Adrenal gland (tissue), 9 donors: ENCODE measurements at regions not wholly inside any gene's neighbourhood (a gene's known extent, or its start where the extent isn't known, plus 50 kb on each side); places are given as distances from the start of the nearest gene placed in this dataset.

Experiments used
- DNase-seq, 7 donors: peaks; one replicate each; pipeline ENCODE4 v3.0.0-alpha.2; 2019 to 2020
- H3K27ac ChIP-seq, 5 donors: fragments of 200-600 bp; sonication (generic) in 4 of 5; 1 replicate in 3 of 5; 2 replicates in 2 of 5; pipeline versions ENCODE4 v1.5.1 to v1.8.0; 2016 to 2020; ENCODE audit warnings: mild to moderate bottlenecking in 1 of 5
- H3K27me3 ChIP-seq: fragments of 200-600 bp; 2 replicates; pipeline ENCODE4 v1.8.0; 2021
- H3K36me3 ChIP-seq, 2 donors: fragments of 200-600 bp; replicated peaks in 1 of 2; 1 replicate in 1 of 2; 2 replicates in 1 of 2; pipeline versions ENCODE4 v1.5.1 to v1.8.0; 2018 to 2022
- H3K4me1 ChIP-seq, 2 donors: fragments of 200-600 bp; replicated peaks in 1 of 2; 1 replicate in 1 of 2; 2 replicates in 1 of 2; pipeline versions ENCODE4 v1.5.1 to v1.8.0; 2018 to 2021
- H3K4me3 ChIP-seq, 4 donors: fragments of 200-600 bp; sonication (generic) in 3 of 4; one replicate each; pipeline ENCODE4 v1.5.1; 2016 to 2018
- H3K9me3 ChIP-seq, 3 donors: fragments of 200-600 bp; sonication (generic) in 1 of 3; replicated peaks in 1 of 3; 1 replicate in 2 of 3; 2 replicates in 1 of 3; pipeline versions ENCODE4 v1.5.1 to v1.8.0; 2016 to 2021
- CTCF ChIP-seq, 6 experiments: fragments of 450-650 bp in 4 of 6; fragments of 200-600 bp in 2 of 6; sonication (generic) in 1 of 6; IDR thresholded peaks; 1 replicate in 5 of 6; 2 replicates in 1 of 6; pipeline versions ENCODE4 v1.5.1 to v1.8.0; 2016 to 2021; ENCODE audit warnings: antibody characterized with exemption in 6 of 6, mild to moderate bottlenecking in 2 of 6, moderate library complexity in 1 of 6
- POLR2A ChIP-seq, 2 donors: fragments of 450-650 bp; IDR thresholded peaks; one replicate each; pipeline ENCODE4 v1.6.1; 2017; ENCODE audit warnings: antibody characterized with exemption in 2 of 2, mild to moderate bottlenecking in 2 of 2, moderate library complexity in 1 of 2
- WGBS, 4 donors: extraction: QIAGEN DNeasy Blood & Tissue Kit in 2 of 4; methylation state at CpG; one replicate each; pipeline versions ENCODE4 v1.1.5 to v1.1.7; 2013 to 2017; 5-methylcytosine and 5-hydroxymethylcytosine counted together
- intact Hi-C, 2 donors: fragments of 100-400 bp; cut with DNase I; formaldehyde crosslinking; loops; one replicate each; pipeline versions ENCODE4 v1.14.1 to v1.15.0; 2022 to 2023
- donor health status: healthy with polysubstance abuse.
- donor health status: Bipolar disorder and iron deficiency.
- donor health status: DM: yes; HTN: yes; CAD: no.
- donor health status: DM: no; HTN: no; CAD: no.
- donor health status: DM: no; HTN: no; CAD: no.

GRCh38 chr14:51789596-51789995 lies 70.8 kb upstream of the GNG2 start:
- intact Hi-C loops = loop anchor here in 1 of 2 donors (5.0 kb wide), 1 partner anchor 193 kb away; no protein-coding TSS in a partner anchor
- Histone ChIP-seq H3K27ac (peak overlapping the region in 1 of 5 donors; percentile 32), H3K9me3 (no peaks in the 10 kb centered on the region), H3K27me3 (no peaks in the 10 kb centered on the region), H3K4me1 (no peaks in the 10 kb centered on the region), H3K36me3 (no peaks in the 10 kb centered on the region), H3K4me3 (no peak overlapping the region)
- TF ChIP-seq CTCF (IDR thresholded peaks at IDR 0.05) (no peak), POLR2A (IDR thresholded peaks at IDR 0.05) (no peak)
- no peak for DNase-seq

GRCh38 chr14:51792809-51793208 lies 67.6 kb upstream of the GNG2 start:
- 56 to 67% (median 62%) methylated on average over 2 of the region's 2 CpGs for WGBS, 4 donors
- Histone ChIP-seq H3K27me3 (no peaks in the 10 kb centered on the region), H3K36me3 (no peaks in the 10 kb centered on the region), H3K9me3 (no peaks in the 10 kb centered on the region), H3K27ac (no peak overlapping the region), H3K4me3 (no peak overlapping the region), H3K4me1 (no peaks in the 10 kb centered on the region)
- TF ChIP-seq POLR2A (IDR thresholded peaks at IDR 0.05) = no peak
- no peak for TF ChIP-seq CTCF (IDR thresholded peaks at IDR 0.05)
- DNase-seq = no peak
- intact Hi-C loops = no loop called here

GRCh38 chr14:51805541-51805940 lies 54.9 kb upstream of the GNG2 start:
- 56 to 88% (median 76%) methylated on average over 2 of the region's 2 CpGs for WGBS, 4 donors
- Histone ChIP-seq H3K36me3 (no peaks in the 10 kb centered on the region), H3K27ac (no peak overlapping the region), H3K27me3 (no peaks in the 10 kb centered on the region), H3K4me3 (no peak overlapping the region), H3K9me3 (no peaks in the 10 kb centered on the region), H3K4me1 (peaks cover 0 to 9% of the 10 kb centered on the region in 2 donors)
- DNase-seq = no peak
- intact Hi-C loops = no loop called here
- TF ChIP-seq CTCF (IDR thresholded peaks at IDR 0.05) (no peak), POLR2A (IDR thresholded peaks at IDR 0.05) (no peak)

- Histone ChIP-seq H3K36me3 (no peaks in the 10 kb centered on the region), H3K27me3 (no peaks in the 10 kb centered on the region), H3K27ac (no peak overlapping the region), H3K4me1 (peaks cover 0 to 9% of the 10 kb centered on the region in 2 donors), H3K4me3 (no peak overlapping the region), H3K9me3 (no peaks in the 10 kb centered on the region)
- intact Hi-C loops = no loop called here
- 69 to 73% (median 71%) methylated on average over 6 of the region's 6 CpGs for WGBS, 4 donors
- no peak for TF ChIP-seq POLR2A (IDR thresholded peaks at IDR 0.05)
- no peak for TF ChIP-seq CTCF (IDR thresholded peaks at IDR 0.05)
- no peak for DNase-seq
Measured at GRCh38 chr14:51806026-51807023, 54.1 kb upstream of the GNG2 start.
